ENCODE measurements at regions not wholly inside any gene's neighbourhood (a gene's known extent, or its start where the extent isn't known, plus 50 kb on each side); places are given as distances from the start of the nearest gene placed in this dataset.

- H3K36me3 ChIP-seq (ENCODE audit: insufficient read depth, low read length), result no peaks in the 10 kb centered on the region
- no peaks in the 10 kb centered on the region for H3K4me1 ChIP-seq (ENCODE audit: insufficient read depth, low read length)
- H3K9me3 ChIP-seq (ENCODE audit: control insufficient read depth, insufficient read depth, low read length), result no peaks in the 10 kb centered on the region
- H3K9ac ChIP-seq (ENCODE audit: low read depth, low read length), result no peak overlapping the region
These were observed 1026.0 kb downstream of the ADGRL3 start for GRCh38 chr4:62226082-62226481.

- Histone ChIP-seq H3K4me1 (ENCODE audit: insufficient read depth, low read length) (no peaks in the 10 kb centered on the region), H3K9ac (ENCODE audit: low read depth, low read length) (no peak overlapping the region), H3K36me3 (ENCODE audit: insufficient read depth, low read length) (no peaks in the 10 kb centered on the region), H3K9me3 (ENCODE audit: control insufficient read depth, insufficient read depth, low read length) (no peaks in the 10 kb centered on the region)
These were observed 1022.0 kb downstream of the ADGRL3 start for GRCh38 chr4:62222121-62222520.

- H3K36me3 ChIP-seq (ENCODE audit: insufficient read depth, low read length), result no peaks in the 10 kb centered on the region
- 0 out of 2 replicates have a peak, but pooled peaks cover 4% of the 10 kb centered on the region for H3K4me1 ChIP-seq (ENCODE audit: insufficient read depth, low read length)
- H3K9me3 ChIP-seq (ENCODE audit: control insufficient read depth, insufficient read depth, low read length), result no peaks in the 10 kb centered on the region
- no peak overlapping the region for H3K9ac ChIP-seq (ENCODE audit: low read depth, low read length)
These were observed 1010.4 kb downstream of the ADGRL3 start for GRCh38 chr4:62210486-62210885.

- Histone ChIP-seq H3K9me3 (ENCODE audit: control insufficient read depth, insufficient read depth, low read length) (no peaks in the 10 kb centered on the region), H3K4me1 (ENCODE audit: insufficient read depth, low read length) (0 out of 2 replicates have a peak, but pooled peaks cover 4% of the 10 kb centered on the region), H3K36me3 (ENCODE audit: insufficient read depth, low read length) (no peaks in the 10 kb centered on the region)
These were observed 1009.8 kb downstream of the ADGRL3 start for GRCh38 chr4:62209757-62210485.

GRCh38 chr4:62208921-62209320, 1008.8 kb downstream of the ADGRL3 start:
- Histone ChIP-seq H3K36me3 (ENCODE audit: insufficient read depth, low read length) (no peaks in the 10 kb centered on the region), H3K4me1 (ENCODE audit: insufficient read depth, low read length) (0 out of 2 replicates have a peak, but pooled peaks cover 4% of the 10 kb centered on the region), H3K9me3 (ENCODE audit: control insufficient read depth, insufficient read depth, low read length) (no peaks in the 10 kb centered on the region), H3K9ac (ENCODE audit: low read depth, low read length) (no peak overlapping the region)

More at GRCh38 chr4:62209757-62210485, 1009.8 kb downstream of the ADGRL3 start:
- no peak overlapping the region for H3K9ac ChIP-seq (ENCODE audit: low read depth, low read length)

GRCh38 chr4:62204136-62204535, 1004.0 kb downstream of the ADGRL3 start:
- no peaks in the 10 kb centered on the region for H3K9me3 ChIP-seq (ENCODE audit: control insufficient read depth, insufficient read depth, low read length)
- H3K9ac ChIP-seq (ENCODE audit: low read depth, low read length), result no peak overlapping the region
- no peaks in the 10 kb centered on the region for H3K4me1 ChIP-seq (ENCODE audit: insufficient read depth, low read length)
- H3K36me3 ChIP-seq (ENCODE audit: insufficient read depth, low read length), result no peaks in the 10 kb centered on the region

GRCh38 chr4:62199291-62199810, 999.2 kb downstream of the ADGRL3 start:
- H3K9ac ChIP-seq (ENCODE audit: low read depth, low read length), result no peak overlapping the region
- H3K4me1 ChIP-seq (ENCODE audit: insufficient read depth, low read length), result no peaks in the 10 kb centered on the region
- H3K36me3 ChIP-seq (ENCODE audit: insufficient read depth, low read length), result no peaks in the 10 kb centered on the region
- H3K9me3 ChIP-seq (ENCODE audit: control insufficient read depth, insufficient read depth, low read length), result no peaks in the 10 kb centered on the region

- no peak overlapping the region for H3K9ac ChIP-seq (ENCODE audit: low read depth, low read length)
- H3K36me3 ChIP-seq (ENCODE audit: insufficient read depth, low read length), result no peaks in the 10 kb centered on the region
- H3K4me1 ChIP-seq (ENCODE audit: insufficient read depth, low read length), result no peaks in the 10 kb centered on the region
- no peaks in the 10 kb centered on the region for H3K9me3 ChIP-seq (ENCODE audit: control insufficient read depth, insufficient read depth, low read length)
These were observed 996.2 kb downstream of the ADGRL3 start for GRCh38 chr4:62196338-62196737.

- Histone ChIP-seq H3K36me3 (ENCODE audit: insufficient read depth, low read length) (no peaks in the 10 kb centered on the region), H3K4me1 (ENCODE audit: insufficient read depth, low read length) (no peaks in the 10 kb centered on the region), H3K9me3 (ENCODE audit: control insufficient read depth, insufficient read depth, low read length) (no peaks in the 10 kb centered on the region), H3K9ac (ENCODE audit: low read depth, low read length) (no peak overlapping the region)
These were observed 994.2 kb downstream of the ADGRL3 start for GRCh38 chr4:62194342-62194741.

GRCh38 chr4:62193761-62194160, 993.6 kb downstream of the ADGRL3 start:
- Histone ChIP-seq H3K9ac (ENCODE audit: low read depth, low read length) (no peak overlapping the region), H3K4me1 (ENCODE audit: insufficient read depth, low read length) (no peaks in the 10 kb centered on the region), H3K9me3 (ENCODE audit: control insufficient read depth, insufficient read depth, low read length) (no peaks in the 10 kb centered on the region), H3K36me3 (ENCODE audit: insufficient read depth, low read length) (no peaks in the 10 kb centered on the region)

GRCh38 chr4:62191451-62192240, 991.5 kb downstream of the ADGRL3 start:
- no peaks in the 10 kb centered on the region for H3K4me1 ChIP-seq (ENCODE audit: insufficient read depth, low read length)
- no peak overlapping the region for H3K9ac ChIP-seq (ENCODE audit: low read depth, low read length)
- no peaks in the 10 kb centered on the region for H3K36me3 ChIP-seq (ENCODE audit: insufficient read depth, low read length)
- H3K9me3 ChIP-seq (ENCODE audit: control insufficient read depth, insufficient read depth, low read length), result no peaks in the 10 kb centered on the region

GRCh38 chr4:62170235-62170634, 970.1 kb downstream of the ADGRL3 start:
- no peak overlapping the region for H3K9ac ChIP-seq (ENCODE audit: low read depth, low read length)

GRCh38 chr4:62168681-62169080, 968.6 kb downstream of the ADGRL3 start:
- no peaks in the 10 kb centered on the region for H3K36me3 ChIP-seq (ENCODE audit: insufficient read depth, low read length)
- no peak overlapping the region for H3K9ac ChIP-seq (ENCODE audit: low read depth, low read length)
- no peaks in the 10 kb centered on the region for H3K9me3 ChIP-seq (ENCODE audit: control insufficient read depth, insufficient read depth, low read length)
- H3K4me1 ChIP-seq (ENCODE audit: insufficient read depth, low read length), result peaks cover 4% of the 10 kb centered on the region; the same call in 1 of the 2 replicates

More at GRCh38 chr4:62170235-62170634, 970.1 kb downstream of the ADGRL3 start:
- H3K9me3 ChIP-seq (ENCODE audit: control insufficient read depth, insufficient read depth, low read length), result no peaks in the 10 kb centered on the region
- H3K36me3 ChIP-seq (ENCODE audit: insufficient read depth, low read length), result no peaks in the 10 kb centered on the region
- H3K4me1 ChIP-seq (ENCODE audit: insufficient read depth, low read length), result no peaks in the 10 kb centered on the region

GRCh38 chr4:62162606-62163005, 962.5 kb downstream of the ADGRL3 start:
- H3K36me3 ChIP-seq (ENCODE audit: insufficient read depth, low read length), result no peaks in the 10 kb centered on the region
- H3K9me3 ChIP-seq (ENCODE audit: control insufficient read depth, insufficient read depth, low read length), result no peaks in the 10 kb centered on the region
- H3K9ac ChIP-seq (ENCODE audit: low read depth, low read length), result no peak overlapping the region
- H3K4me1 ChIP-seq (ENCODE audit: insufficient read depth, low read length), result peaks cover 4% of the 10 kb centered on the region; the same call in 1 of the 2 replicates
